NCI-H2107 (cell line): ENCODE measurements at regions not wholly inside any gene's neighbourhood (a gene's known extent, or its start where the extent isn't known, plus 50 kb on each side); places are given as distances from the start of the nearest gene placed in this dataset.
A peak's percentile ranks its signal among the peaks of the same experiment; 100 is the strongest.

ENCODE experiments used
- DNase-seq: peaks from one replicate; lab custom pipeline; 2025; lab: John Stamatoyannopoulos, UW

- DNase-seq = peak; percentile 73
Observed at GRCh38 chr7:131109759-131110296, 217.8 kb upstream of the MKLN1 start.

- no peak for DNase-seq
Observed at GRCh38 chr7:131110297-131111080, 217.2 kb upstream of the MKLN1 start.

- no peak for DNase-seq
Observed at GRCh38 chr7:131111081-131111576, 216.5 kb upstream of the MKLN1 start.

GRCh38 chr7:131111792-131112191 lies 215.9 kb upstream of the MKLN1 start:
- DNase-seq = no peak

GRCh38 chr7:131112431-131112830 lies 215.2 kb upstream of the MKLN1 start:
- no peak for DNase-seq

- DNase-seq = no peak
Observed at GRCh38 chr7:131115340-131115739, 212.3 kb upstream of the MKLN1 start.

- no peak for DNase-seq
Observed at GRCh38 chr7:131117439-131117838, 210.2 kb upstream of the MKLN1 start.

GRCh38 chr7:131119381-131119780 lies 208.3 kb upstream of the MKLN1 start:
- no peak for DNase-seq

GRCh38 chr7:131122394-131122793 lies 205.3 kb upstream of the MKLN1 start:
- no peak for DNase-seq

GRCh38 chr7:131124001-131124629 lies 203.6 kb upstream of the MKLN1 start:
- no peak for DNase-seq

- DNase-seq = no peak
Observed at GRCh38 chr7:131124867-131125266, 202.8 kb upstream of the MKLN1 start.

GRCh38 chr7:131130324-131130723 lies 197.4 kb upstream of the MKLN1 start:
- no peak for DNase-seq

GRCh38 chr7:131131012-131131745 lies 196.5 kb upstream of the MKLN1 start:
- no peak for DNase-seq

- DNase-seq = no peak
Observed at GRCh38 chr7:131131746-131132431, 195.8 kb upstream of the MKLN1 start.

- no peak for DNase-seq
Observed at GRCh38 chr7:131139462-131139861, 188.2 kb upstream of the MKLN1 start.

GRCh38 chr7:131141443-131141967 lies 186.2 kb upstream of the MKLN1 start:
- no peak for DNase-seq

GRCh38 chr7:131143869-131144268 lies 183.8 kb upstream of the MKLN1 start:
- DNase-seq = no peak

- DNase-seq = no peak
Observed at GRCh38 chr7:131145026-131145425, 182.7 kb upstream of the MKLN1 start.

GRCh38 chr7:131145770-131146169 lies 181.9 kb upstream of the MKLN1 start:
- no peak for DNase-seq

- no peak for DNase-seq
Observed at GRCh38 chr7:131147604-131148003, 180.1 kb upstream of the MKLN1 start.

- DNase-seq = no peak
Observed at GRCh38 chr7:131148258-131148657, 179.4 kb upstream of the MKLN1 start.
